Stimulated activated CD8-positive, alpha-beta memory T cell treated with anti-CD3 and anti-CD28 coated beads, Interleukin-12 subunit alpha, Interleukin-12 subunit beta, amount 100 ng/mL, for 1 hour (primary cell): ENCODE measurements at regions not wholly inside any gene's neighbourhood (a gene's known extent, or its start where the extent isn't known, plus 50 kb on each side); places are given as distances from the start of the nearest gene placed in this dataset.

Experiments
- DNase-seq: peaks from one replicate; pipeline ENCODE4 v3.0.0-alpha.2; 2020; ENCODE audit warnings: low read depth

DNA sequence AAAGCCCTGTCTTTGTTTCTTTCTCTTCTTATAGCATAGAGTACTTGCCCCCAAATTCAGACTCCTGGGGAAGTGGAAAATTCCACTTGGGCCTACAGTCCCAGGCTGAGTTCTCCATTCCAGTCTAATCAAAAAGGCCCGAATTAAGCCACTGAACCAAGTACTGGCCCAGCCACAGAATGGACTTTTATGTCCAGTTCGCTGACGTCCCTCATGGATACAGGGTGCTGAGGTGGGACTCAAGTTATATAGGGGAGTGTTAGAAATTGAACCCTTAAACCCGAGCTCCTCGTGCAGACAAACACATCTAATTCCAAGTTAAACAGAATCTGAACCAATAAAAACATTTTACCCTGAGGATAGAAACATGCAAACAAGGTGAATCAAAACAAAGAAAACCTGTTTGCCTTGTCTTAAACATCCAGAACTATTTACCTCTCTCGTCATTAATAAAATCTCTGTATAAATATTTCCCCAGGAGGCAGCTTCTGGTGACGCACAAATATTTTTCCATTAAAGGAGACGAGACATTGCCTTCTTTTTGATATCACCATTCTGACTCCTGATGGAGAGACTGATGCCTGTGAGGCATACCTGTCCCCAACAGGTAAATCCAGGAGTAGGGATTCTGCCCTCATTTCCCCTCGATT lies 136.8 kb upstream of the ARL4C start:
- no peak for DNase-seq

DNA sequence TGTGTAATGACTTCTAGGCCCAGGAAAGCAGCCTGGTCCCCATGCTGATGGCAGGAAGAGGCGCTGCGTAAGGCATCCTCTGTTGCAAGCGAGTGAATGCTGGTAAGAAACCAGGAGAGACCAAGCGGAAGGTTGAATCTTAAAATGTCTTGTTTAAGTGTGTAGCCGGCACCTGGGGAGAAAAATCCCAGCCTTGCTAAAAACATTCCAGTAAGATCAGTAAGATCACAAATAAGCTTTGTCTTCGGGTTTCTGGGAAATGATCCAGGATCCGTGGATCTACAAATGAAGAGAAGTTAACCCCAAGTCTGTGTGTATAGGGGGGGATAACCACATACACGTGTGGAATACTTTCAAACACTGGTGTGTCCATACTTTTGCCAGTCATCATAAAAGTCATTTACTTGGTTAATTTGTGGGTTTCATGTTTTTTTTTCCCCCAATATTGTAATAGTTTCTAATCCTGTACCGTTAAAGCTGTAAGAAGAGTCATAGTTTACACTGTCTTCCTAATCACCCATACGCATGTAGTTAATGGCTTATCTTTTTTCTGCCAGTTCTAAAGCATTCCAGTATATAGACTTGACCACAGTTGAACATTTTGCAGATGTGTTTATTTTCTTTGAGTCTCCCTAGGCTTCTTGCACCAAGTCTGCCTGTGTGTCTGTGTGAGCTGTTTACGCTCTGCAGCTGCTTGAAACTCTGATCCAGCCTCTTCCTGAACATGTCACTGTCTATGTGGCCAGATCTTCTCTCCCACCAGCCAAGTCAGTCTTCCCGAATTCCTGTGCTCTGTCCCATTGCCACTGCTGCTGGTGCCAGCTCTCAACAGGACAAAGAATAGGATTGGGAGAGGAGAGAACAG lies 135.9 kb upstream of the ARL4C start:
- no peak for DNase-seq

DNA sequence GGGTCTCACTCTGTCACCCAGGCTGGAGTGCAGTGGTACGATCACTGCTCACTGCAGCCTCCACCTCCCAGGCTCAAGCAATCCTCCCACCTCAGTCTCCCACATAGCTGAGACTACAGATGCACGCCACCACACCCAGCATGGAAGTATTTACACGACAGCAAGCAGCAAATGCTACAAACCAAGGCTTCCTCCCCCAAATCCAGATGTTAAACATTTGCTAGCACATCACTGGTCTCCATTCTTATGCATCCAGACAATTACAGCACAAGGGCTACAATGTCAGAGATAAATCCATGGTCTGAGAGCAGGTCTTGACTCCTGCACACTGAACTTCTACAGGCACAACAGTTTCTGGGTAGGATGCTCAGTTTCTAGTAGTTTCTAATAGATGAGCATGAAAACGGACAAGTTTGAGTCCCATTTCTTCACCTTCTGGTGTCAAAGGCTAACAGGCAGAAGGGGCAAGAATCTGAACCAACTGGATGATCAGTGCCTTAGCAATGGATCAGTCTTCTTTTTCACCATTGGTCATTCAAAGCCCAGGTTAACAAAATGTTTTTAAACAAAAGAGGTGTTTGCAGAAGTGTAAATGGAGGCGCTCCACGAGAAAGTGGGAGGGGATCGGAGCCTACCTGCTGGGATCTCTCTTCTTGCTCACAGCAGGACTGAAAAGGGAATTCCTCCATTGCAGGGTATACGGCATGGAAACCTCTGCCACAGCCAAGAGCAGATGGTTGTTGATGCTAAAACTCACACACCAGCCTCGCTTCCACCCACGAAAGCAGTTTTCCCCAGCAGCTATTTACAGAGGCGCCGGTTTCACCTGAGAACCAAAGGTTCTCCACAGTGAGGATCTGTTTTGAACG lies 135.0 kb upstream of the ARL4C start:
- DNase-seq = no peak

DNA sequence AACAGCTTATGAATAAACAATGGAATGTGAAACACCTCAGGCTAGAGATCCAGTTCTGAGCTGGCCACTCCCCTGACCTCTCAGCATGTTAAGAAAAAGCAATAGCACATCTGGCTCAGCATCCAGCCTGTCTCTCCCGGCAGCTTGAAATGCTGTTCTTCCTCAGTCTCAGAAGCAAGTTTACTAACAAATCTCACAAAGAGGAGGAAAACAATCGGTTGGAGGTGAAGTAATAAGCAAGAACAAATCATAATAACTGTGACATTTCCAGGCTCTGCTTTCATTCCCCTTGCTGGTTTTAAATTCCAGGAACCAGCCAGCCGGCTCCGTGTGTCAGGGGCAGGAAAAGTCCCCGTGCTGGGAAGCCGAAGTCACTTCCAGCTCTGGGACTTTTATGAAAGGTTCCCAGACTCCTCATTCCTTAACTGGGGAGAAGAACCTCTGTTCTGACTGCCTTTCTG lies 133.9 kb upstream of the ARL4C start:
- no peak for DNase-seq

DNA sequence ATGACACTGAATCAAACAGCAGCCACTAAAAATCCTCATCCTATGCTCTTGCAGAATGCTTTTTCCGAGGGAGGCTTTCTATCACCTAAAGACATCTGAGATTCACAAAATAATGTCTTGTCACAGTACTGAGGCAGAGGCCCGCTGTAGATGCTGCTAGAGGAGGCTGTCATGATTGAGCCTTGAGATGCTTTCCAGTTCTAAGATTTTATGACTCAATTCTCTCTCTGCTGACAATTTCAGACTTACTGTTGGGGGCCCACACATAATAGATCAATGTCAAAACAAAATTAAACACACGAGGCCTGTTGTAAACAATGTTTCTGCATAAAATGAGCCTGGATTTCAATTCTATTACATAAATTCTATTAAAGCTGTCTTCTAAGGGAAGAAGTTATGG lies 132.7 kb upstream of the ARL4C start:
- DNase-seq = no peak

DNA sequence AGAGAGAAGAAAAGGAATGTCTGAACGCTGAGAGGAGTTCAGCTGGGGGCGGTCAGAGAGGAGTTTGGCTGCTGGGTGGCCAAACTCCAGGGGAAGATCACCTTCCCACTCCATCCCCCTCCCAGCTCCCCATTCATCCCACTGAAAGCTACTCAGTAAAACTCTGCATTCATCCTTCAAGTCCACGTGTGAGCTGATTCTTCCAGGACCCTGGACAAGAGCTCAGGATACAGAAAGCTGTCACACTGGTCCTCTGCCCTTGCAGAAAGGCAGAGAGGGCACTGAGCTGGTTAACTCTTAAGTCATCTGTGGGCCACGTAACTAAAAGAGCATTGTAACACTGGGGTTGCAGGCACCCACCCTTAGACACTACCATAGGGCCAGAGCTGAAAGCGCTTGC lies 132.1 kb upstream of the ARL4C start:
- no peak for DNase-seq

DNA sequence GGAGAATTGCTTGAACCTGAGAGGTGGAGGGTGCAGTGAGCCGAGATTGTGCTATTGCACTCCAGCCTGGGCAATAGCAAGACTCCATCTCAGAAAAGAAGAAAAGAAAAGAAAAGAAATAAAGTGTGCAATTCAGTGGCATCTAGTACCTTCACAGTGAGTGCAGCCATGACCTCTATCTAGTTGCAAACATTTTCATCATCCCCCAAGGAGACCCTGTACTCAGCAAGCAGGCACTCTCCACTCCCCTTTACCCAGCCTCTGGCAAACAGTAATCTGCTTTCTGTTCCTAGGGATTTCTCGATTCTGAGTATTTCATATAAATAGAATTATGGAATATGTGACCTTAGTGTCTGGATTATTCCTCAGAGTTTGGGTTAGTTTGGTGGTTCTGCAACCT lies 130.4 kb upstream of the ARL4C start:
- no peak for DNase-seq

DNA sequence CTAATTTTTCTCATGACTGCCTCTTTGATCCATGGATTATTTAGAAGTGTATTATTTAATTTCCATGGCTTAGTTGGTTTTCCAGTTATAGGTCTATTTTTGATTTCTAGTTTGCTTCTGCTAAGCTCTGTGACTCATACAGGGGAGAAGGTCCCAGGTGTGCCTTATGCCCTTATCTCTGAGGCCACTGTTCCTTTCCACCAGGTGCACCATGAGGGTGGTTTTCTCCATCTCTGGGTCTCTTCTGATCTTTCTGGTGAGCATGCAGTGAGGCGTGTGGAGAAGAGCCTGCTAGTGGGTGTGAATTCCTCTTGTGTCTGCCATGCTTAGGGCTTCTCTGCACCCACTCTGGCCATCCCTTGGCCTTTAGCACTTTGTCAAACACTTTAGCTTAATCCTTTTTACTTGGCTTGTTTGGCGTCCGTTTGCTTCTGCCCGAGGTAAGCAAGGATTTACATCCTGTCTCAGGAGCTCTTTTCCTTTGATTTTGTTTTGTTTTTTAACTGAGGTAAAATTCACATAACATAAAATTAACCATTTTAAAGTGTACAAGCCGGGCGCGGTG lies 129.8 kb upstream of the ARL4C start:
- DNase-seq = no peak

DNA sequence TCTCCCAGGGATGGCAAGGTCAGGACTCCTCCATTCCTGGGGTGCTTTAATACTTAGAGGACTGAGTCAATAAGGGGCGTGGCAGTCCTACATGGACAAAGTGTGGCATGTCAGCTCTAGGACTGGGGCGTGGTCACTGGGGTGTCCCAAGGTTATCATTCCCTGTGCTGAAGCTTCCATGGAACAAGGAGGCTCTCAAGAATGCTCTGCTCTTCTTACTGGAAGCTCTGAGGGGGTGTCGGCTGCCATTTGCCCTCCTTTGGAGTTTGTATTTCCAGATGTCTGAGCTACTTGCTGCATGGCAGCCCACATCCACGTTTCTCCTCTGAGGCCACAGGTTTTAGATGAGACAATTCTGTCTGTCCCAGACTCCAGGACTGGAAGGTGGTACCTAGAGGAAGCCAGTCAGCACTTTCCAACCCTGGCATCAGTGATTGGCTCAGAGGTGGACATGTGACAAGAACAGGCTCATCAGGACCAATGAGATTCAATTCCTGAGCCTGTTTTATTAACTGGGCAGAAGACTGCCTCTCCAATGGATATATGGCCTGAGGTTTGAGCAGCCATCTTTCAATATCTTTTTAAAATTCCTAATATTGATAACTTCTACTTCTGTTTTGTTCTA lies 128.9 kb upstream of the ARL4C start:
- DNase-seq = no peak

DNA sequence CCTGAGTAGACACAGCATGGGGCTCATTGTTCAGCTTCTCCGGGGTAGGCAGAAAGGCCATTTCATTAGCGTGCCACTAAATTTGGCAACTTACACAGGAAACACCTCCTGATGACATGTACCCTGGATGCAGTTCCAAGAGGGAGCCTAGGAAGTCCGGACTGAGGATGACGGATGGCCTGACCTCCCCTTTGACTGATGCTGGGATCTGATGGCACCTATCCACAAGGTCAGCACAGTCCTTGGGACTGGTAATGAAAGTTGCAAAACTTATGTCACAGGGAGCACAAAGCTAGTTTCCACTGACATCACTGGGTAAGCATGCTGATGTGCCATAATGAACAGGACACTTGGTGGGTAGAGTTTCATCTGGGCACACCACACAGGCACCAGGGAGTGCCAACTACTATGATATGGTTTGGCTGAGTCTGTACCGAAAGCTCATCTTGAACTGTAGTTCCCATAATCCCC lies 126.7 kb upstream of the ARL4C start:
- no peak for DNase-seq

DNA sequence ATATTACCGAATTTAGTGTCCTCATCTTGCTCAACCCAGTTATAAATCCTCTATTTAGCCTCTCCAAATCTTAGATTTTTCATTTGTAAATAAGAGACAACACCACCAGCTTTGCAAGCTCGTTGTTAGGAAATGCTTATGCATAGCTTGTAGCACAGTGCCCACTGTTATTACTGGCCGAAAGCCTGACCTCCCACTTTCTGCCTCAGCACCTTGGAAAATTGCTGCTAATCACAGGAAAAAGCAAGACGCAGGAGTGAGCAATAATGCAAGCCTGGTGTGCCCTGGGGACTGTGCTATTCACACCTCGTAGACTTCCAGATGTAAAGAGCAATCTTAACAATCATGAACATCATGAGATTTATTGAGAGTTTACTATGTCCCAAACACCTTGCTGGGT lies 124.2 kb upstream of the ARL4C start:
- no peak for DNase-seq

DNA sequence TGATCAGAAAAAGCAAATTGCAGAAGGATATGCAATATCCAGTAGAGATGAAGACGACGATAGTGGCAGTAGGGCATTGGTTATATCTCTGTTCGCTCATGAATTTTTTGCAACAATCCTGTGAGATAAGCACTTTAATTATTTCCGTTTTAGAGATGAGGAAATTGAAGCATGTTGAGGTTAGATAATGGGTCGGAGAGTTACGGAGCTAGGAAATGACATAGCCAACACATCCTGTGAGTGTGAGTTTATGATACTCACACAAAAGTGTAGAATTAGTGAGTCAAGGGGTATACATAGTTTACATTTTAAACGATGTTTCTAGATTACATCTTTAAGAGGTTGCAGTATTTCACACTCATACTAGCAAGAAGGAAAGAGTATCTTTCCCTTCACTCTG lies 123.1 kb upstream of the ARL4C start:
- no peak for DNase-seq

DNA sequence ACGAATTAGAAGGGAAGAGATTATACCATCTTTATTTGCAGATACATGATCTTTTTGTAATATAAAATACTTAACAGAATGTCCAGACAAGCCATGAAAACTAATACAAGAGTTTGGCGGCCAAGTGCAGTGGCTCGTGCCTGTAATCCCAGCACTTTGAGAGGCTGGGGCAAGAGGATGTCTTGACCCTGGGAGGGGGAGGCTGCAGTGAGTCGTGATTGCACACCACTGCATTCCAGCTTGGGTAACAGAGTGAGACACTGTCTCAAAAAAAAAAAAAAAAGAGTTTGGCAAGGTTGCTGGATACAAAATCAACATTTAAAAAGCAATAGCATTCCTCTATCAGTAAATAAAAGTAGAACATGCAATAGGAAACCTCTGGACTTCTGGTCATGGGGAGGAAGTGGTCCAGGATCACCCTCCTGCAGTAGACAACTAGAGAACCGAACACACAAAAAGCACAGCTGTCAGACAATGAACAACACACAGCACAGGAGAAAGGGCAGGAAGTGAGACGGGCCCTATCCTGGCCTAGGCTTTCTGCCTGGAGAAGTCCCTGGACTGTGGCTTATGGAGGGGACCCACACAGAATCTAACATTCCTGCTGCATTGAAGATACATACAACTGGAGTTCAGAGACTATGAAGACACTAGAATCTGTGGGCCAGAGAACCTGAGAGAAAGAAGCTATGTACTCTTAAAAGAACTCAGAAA lies 118.9 kb upstream of the ARL4C start:
- DNase-seq = no peak

DNA sequence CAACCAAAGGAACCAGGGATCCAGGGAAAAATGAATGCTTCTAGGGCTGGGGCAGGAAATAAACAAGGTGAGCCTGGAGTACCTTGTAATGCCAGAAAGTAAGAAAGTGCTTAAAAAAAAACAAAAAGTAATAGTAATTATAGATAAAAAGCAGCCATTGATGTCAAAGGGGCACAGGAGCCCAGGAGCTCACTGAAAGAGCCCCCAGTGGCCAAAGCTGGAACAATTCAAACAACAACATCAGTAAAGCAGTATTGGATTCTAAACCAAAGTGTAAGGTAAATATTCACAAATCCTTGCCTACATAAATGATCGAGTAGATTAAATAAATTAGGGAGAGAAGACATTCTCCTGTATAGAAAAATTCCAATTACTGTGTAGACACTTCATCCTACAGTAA lies 114.3 kb upstream of the ARL4C start:
- no peak for DNase-seq

DNA sequence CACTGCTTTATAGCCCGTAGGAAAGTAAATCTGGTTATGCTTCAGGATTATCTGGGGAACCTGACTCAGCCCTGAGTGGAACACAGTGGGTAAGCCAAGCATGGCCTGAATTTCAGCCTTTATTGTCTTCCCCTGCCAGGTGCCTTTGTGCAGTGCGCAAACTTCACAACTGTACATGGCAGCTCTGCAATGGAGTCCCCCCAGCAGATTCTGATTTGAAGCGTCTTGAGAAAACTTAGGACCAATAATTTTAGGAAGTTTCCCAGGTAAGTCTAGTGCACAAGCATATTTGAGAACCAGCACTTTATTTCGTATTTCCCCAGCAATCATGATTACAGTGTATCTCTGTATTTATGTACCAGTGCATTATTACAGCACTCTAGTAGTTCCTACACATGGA lies 112.1 kb upstream of the ARL4C start:
- DNase-seq = no peak

DNA sequence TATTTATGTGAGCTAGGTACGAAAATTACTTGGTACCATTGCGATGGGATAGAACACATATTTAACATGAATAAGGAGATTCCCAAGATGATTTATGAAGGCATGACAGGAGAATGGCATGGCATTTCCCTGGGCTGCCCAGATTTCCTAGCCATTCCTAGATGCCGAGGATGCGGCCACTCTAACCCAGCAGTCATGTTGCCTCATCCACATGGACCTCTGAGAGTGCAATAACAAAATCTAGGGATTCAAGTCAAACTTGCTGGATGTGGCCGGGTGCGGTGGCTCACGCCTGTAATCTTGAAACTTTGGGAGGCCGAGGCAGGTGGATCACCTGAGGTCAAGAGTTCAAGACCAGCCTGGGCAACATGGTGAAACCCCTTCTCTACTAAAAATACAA lies 110.8 kb upstream of the ARL4C start:
- DNase-seq = no peak

DNA sequence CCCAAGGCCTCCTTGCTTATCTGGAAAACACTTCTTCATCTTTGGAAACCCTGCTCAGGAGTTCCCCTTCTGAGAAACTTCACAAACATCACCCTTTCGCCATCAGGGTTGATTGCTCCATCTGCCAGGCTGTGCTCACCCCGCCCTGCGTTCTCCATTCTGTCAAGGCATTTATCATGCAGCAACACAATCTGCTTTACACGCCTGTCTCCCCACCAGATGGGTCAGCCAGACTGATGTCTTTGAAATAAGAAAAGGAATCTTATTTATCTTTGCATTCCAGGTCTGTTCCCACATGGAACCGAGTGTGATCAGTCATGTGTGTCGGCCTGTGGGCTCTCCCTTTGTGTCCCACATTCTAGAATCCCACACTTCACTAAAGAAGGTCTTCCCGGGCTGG lies 110.0 kb upstream of the ARL4C start:
- DNase-seq = no peak

DNA sequence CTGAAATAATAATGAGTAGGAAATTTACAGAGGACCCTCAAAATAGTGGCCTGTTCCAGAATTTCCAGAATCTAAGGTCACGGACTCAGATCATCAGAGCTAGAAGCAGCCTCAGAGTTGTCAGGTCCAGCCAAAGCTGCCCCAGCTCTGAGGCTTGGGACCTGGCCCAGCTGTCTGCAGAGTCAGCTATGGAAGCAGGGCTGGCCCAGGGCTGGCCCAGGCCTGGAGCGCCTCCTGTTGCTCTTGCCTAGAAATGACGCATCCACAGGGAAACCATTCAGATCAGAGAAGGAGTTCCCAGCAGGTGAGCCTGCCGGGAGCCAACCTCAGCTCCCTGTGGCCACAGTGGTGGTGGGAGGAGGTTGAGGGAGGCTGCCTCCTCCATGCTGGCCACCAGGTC lies 106.7 kb upstream of the ARL4C start:
- no peak for DNase-seq

DNA sequence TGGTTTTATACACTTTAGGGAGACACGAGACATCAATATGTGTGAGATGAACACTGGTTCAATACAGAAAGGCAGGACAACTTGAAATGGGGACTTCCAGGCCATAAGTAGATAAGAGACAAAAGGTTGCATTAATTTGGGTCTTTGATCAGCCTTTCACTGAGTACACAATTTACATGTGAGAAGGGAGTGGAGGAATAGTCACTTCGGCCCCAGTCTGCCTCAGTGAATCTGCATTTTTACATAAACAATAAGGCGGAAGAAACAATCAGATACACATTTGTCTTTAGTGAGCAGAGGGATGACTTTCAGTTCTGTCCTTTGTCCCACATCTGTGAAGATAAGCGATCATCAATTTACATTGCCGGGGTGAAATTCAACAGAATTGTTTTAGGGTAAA lies 104.3 kb upstream of the ARL4C start:
- no peak for DNase-seq

DNA sequence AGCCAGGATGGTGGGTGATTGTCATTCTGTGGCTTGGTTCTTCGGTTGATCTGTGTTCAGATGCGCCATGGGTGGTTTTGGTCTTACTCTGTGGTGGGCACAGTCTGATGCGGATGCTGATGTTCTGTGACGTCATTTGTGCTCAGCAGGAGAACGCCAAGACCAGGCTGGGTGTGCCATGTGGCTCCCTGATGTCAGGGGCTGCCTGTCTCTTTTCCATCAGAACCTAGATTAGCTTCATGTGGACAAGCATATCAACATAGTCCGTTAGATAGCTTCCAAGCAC lies 100.6 kb upstream of the ARL4C start:
- no peak for DNase-seq
